ENCODE measurements at regions not wholly inside any gene's neighbourhood (a gene's known extent, or its start where the extent isn't known, plus 50 kb on each side); places are given as distances from the start of the nearest gene placed in this dataset.

DNA sequence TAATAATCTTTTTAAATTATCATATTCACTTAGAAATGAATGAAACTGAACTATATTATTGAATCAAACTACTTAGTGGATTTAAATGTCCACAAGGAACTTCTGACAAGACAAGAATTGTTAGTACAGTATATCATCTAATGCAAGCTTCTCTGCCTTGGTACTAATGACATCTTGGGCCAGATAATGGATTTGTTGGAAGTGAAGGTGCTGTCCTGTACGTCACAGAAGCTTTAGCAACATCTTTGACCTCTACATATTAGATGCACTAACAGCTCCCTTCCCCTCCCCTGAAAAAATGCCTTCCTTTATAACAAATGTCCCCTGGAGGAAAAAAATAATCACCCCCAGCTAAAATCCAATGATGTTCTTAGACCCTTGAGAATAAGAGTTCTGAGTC is 695.8 kb upstream of the EYS start:
- Mint-ChIP-seq H3K4me3 (no peak overlapping the region), H3K27ac (no peak overlapping the region), H3K9me3 (no peaks in the 10 kb centered on the region), H3K4me1 (ENCODE audit: unreplicated experiment) (no peaks in the 10 kb centered on the region), H3K27me3 (no peaks in the 10 kb centered on the region), H3K36me3 (no peaks in the 10 kb centered on the region)
- TF ChIP-seq, protein P1, sequence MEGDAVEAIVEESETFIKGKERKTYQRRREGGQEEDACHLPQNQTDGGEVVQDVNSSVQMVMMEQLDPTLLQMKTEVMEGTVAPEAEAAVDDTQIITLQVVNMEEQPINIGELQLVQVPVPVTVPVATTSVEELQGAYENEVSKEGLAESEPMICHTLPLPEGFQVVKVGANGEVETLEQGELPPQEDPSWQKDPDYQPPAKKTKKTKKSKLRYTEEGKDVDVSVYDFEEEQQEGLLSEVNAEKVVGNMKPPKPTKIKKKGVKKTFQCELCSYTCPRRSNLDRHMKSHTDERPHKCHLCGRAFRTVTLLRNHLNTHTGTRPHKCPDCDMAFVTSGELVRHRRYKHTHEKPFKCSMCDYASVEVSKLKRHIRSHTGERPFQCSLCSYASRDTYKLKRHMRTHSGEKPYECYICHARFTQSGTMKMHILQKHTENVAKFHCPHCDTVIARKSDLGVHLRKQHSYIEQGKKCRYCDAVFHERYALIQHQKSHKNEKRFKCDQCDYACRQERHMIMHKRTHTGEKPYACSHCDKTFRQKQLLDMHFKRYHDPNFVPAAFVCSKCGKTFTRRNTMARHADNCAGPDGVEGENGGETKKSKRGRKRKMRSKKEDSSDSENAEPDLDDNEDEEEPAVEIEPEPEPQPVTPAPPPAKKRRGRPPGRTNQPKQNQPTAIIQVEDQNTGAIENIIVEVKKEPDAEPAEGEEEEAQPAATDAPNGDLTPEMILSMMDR (conservative IDR thresholded peaks at IDR 0.05) = no peak
- no peak for DNase-seq (ENCODE audit: extremely low spot score, unreplicated experiment)

DNA sequence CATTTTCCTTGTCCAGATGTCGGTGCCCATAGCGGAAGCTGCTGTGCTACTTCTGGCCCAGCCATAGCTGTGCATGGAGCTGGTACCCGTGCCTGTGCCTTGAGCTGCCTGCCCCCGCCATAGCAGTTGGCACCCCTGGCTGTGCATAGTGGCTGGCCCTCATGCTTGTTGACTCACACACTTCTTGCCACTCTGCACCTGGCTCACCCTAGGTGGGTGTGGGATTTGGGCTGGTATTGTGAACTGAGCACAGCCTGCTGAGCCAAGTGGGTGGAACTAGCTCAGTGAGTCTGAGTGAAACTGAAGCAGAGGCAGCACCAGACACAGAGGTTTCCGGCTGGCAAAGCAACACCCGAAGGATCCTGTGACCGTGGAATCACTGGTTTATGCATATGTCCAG is 689.5 kb upstream of the EYS start:
- Mint-ChIP-seq H3K27me3 (no peaks in the 10 kb centered on the region), H3K36me3 (no peaks in the 10 kb centered on the region), H3K4me1 (ENCODE audit: unreplicated experiment) (no peaks in the 10 kb centered on the region), H3K27ac (no peak overlapping the region), H3K4me3 (no peak overlapping the region), H3K9me3 (no peaks in the 10 kb centered on the region)
- DNase-seq (ENCODE audit: extremely low spot score, unreplicated experiment) = no peak
- TF ChIP-seq, protein P1 (conservative IDR thresholded peaks at IDR 0.05) = no peak

GRCh38 chr6:66396145-66396544 is 689.1 kb upstream of the EYS start:
- Mint-ChIP-seq H3K9me3 (no peaks in the 10 kb centered on the region), H3K4me3 (no peak overlapping the region), H3K27me3 (no peaks in the 10 kb centered on the region), H3K4me1 (ENCODE audit: unreplicated experiment) (no peaks in the 10 kb centered on the region), H3K27ac (no peak overlapping the region), H3K36me3 (no peaks in the 10 kb centered on the region)
- no peak for DNase-seq (ENCODE audit: extremely low spot score, unreplicated experiment)
- TF ChIP-seq, protein P1 (conservative IDR thresholded peaks at IDR 0.05) = no peak

DNA sequence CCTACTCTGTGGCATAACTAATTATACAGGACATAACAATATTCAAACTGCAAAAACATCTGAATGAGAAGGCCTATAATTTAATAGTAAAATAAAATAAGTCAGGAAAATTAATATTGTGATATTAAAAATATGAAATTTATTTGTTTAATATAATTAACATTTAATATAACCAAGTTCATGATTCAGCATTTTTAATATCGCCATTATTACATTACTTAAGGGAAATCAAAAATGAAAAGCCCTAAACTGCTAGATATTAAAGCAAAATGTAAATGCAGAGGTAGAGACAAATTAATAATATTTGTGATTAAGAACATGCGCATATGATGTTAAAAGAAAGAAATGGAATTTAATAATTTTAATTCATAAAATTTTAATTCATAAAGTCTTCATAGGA is 683.4 kb upstream of the EYS start:
- Mint-ChIP-seq H3K9me3 (no peaks in the 10 kb centered on the region), H3K27me3 (no peaks in the 10 kb centered on the region), H3K4me1 (ENCODE audit: unreplicated experiment) (no peaks in the 10 kb centered on the region), H3K4me3 (no peak overlapping the region), H3K36me3 (no peaks in the 10 kb centered on the region), H3K27ac (no peak overlapping the region)
- TF ChIP-seq, protein P1 (conservative IDR thresholded peaks at IDR 0.05) = no peak
- no peak for DNase-seq (ENCODE audit: extremely low spot score, unreplicated experiment)

DNA sequence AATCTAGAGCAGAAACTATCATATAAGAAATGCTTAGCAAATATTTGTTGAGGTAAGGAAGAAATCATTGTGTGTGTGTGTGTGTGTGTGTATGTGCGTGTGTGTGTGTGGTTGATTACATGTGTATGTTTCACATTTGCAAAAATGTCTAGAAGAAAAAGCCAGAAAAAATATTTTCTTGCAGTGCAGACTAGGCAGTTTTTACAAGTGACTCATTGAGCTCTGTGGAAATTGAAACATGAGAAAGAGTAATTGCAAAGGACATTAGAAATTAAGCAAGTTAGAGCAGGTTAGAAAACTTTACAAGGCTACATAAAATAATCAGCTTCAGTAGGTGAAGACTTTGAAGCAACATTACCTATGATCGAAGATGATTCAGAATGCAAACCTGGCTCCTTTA is 669.0 kb upstream of the EYS start:
- H3K36me3 Mint-ChIP-seq = no peaks in the 10 kb centered on the region
- H3K27me3 Mint-ChIP-seq = no peaks in the 10 kb centered on the region
- H3K27ac Mint-ChIP-seq = no peak overlapping the region
- H3K4me3 Mint-ChIP-seq = no peak overlapping the region
- TF ChIP-seq, protein P1 (conservative IDR thresholded peaks at IDR 0.05) = no peak
- no peak for DNase-seq (ENCODE audit: extremely low spot score, unreplicated experiment)
- H3K9me3 Mint-ChIP-seq = no peaks in the 10 kb centered on the region
- no peaks in the 10 kb centered on the region for H3K4me1 Mint-ChIP-seq (ENCODE audit: unreplicated experiment)

- no peak for DNase-seq (ENCODE audit: extremely low spot score, unreplicated experiment)
- H3K36me3 Mint-ChIP-seq = no peaks in the 10 kb centered on the region
- no peaks in the 10 kb centered on the region for H3K9me3 Mint-ChIP-seq
- TF ChIP-seq, protein P1 (conservative IDR thresholded peaks at IDR 0.05) = no peak
- no peaks in the 10 kb centered on the region for H3K4me1 Mint-ChIP-seq (ENCODE audit: unreplicated experiment)
- H3K27me3 Mint-ChIP-seq = no peaks in the 10 kb centered on the region
- no peak overlapping the region for H3K4me3 Mint-ChIP-seq
- H3K27ac Mint-ChIP-seq = no peak overlapping the region
These were observed 662.4 kb upstream of the EYS start for GRCh38 chr6:66369407-66369806.
